GM23338 (cell line): ENCODE measurements at regions not wholly inside any gene's neighbourhood (a gene's known extent, or its start where the extent isn't known, plus 50 kb on each side); places are given as distances from the start of the nearest gene placed in this dataset.

Experiments used
- ATAC-seq: fragments of 200-7000 bp; cut with Tn5 transposase; 3 replicates; pipeline ENCODE4 v1.9.1; 2020
- DNase-seq: peaks from one replicate; pipeline ENCODE4 v3.0.0-alpha.2; 2015; ENCODE audit warnings: low spot score
- H2AFZ ChIP-seq: fragments of 200-600 bp; sonication (generic); 2 replicates; pipeline ENCODE4 v1.8.0; 2016; ENCODE audit warnings: antibody characterized with exemption, mild to moderate bottlenecking, moderate library complexity
- H3F3A ChIP-seq: fragments of 200-600 bp; sonication (generic); replicated peaks from 2 replicates; pipeline ENCODE4 v1.8.0; 2017; ENCODE audit warnings: antibody characterized with exemption, mixed run types, low read depth
- H3K27ac ChIP-seq: fragments of 200-600 bp; sonication (generic); 2 replicates; pipeline ENCODE4 v1.6.1; 2016; ENCODE audit warnings: low read depth
- H3K27me3 ChIP-seq: fragments of 200-600 bp; sonication (generic); 2 replicates; pipeline ENCODE4 v1.8.0; 2016; ENCODE audit warnings: mild to moderate bottlenecking, mixed run types, moderate library complexity; ENCODE audit not compliant: insufficient read depth
- H3K36me3 ChIP-seq: fragments of 200-600 bp; sonication (generic); 2 replicates; pipeline ENCODE4 v1.8.0; 2016; ENCODE audit warnings: mild to moderate bottlenecking; ENCODE audit not compliant: insufficient read depth
- H3K4me1 ChIP-seq: fragments of 200-600 bp; sonication (generic); 2 replicates; pipeline ENCODE4 v1.8.0; 2016; ENCODE audit warnings: mild to moderate bottlenecking, moderate library complexity; ENCODE audit not compliant: insufficient read depth
- H3K4me2 ChIP-seq: fragments of 200-600 bp; sonication (generic); 2 replicates; pipeline ENCODE4 v1.7.1; 2017; ENCODE audit warnings: mixed run types
- H3K4me3 ChIP-seq: fragments of 200-600 bp; sonication (generic); 2 replicates; pipeline ENCODE4 v1.6.1; 2016; ENCODE audit warnings: mixed run types
- H3K79me2 ChIP-seq: fragments of 200-600 bp; sonication (generic); replicated peaks from 2 replicates; pipeline ENCODE4 v1.8.0; 2017; ENCODE audit warnings: mild to moderate bottlenecking; ENCODE audit not compliant: insufficient read depth
- H3K9me2 ChIP-seq: fragments of 200-600 bp; sonication (generic); 2 replicates; pipeline ENCODE4 v1.8.0; 2017; ENCODE audit not compliant: insufficient read depth
- H4K20me1 ChIP-seq: fragments of 200-600 bp; sonication (generic); replicated peaks from 2 replicates; pipeline ENCODE4 v1.8.0; 2017; ENCODE audit warnings: mild to moderate bottlenecking; ENCODE audit not compliant: insufficient read depth
- H3K27ac Mint-ChIP-seq: 2 replicates; pipeline ENCODE4 v1.8.0; 2020; ENCODE audit warnings: inconsistent platforms, mild to moderate bottlenecking, moderate library complexity, mixed read lengths
- H3K27me3 Mint-ChIP-seq: 3 replicates; pipeline ENCODE4 v1.8.0; 2022; ENCODE audit warnings: low read depth, mild to moderate bottlenecking, moderate library complexity, mixed read lengths, inconsistent platforms; ENCODE audit not compliant: insufficient read depth, poor library complexity
- H3K36me3 Mint-ChIP-seq: 3 replicates; pipeline ENCODE4 v1.8.0; 2021; ENCODE audit warnings: low read depth, mild to moderate bottlenecking, inconsistent platforms, moderate library complexity, mixed read lengths
- H3K4me1 Mint-ChIP-seq: 3 replicates; pipeline ENCODE4 v1.8.0; 2020; ENCODE audit warnings: mild to moderate bottlenecking, inconsistent platforms, mixed read lengths
- H3K4me3 Mint-ChIP-seq: 3 replicates; pipeline ENCODE4 v1.8.0; 2021; ENCODE audit warnings: moderate library complexity, mild to moderate bottlenecking, inconsistent platforms, mixed read lengths
- H3K9me3 Mint-ChIP-seq: 3 replicates; pipeline ENCODE4 v1.8.0; 2020; ENCODE audit warnings: moderate library complexity, mild to moderate bottlenecking, inconsistent platforms, mixed read lengths
- CREB1 ChIP-seq: fragments of 250-450 bp; sonication (Bioruptor Pico); IDR thresholded peaks from 2 replicates; pipeline ENCODE4 v1.5.0; 2020; ENCODE audit warnings: low read depth, mild to moderate bottlenecking, moderate library complexity
- CTCF ChIP-seq, 2 experiments: fragments of 200-600 bp in 1 of 2; sonication (generic) in 1 of 2; conservative IDR thresholded peaks; 2 replicates each; pipeline versions ENCODE4 v1.5.1 to v1.6.1; 2016 to 2017; ENCODE audit warnings: antibody characterized with exemption in 2 of 2, low read depth in 2 of 2, mild to moderate bottlenecking in 2 of 2, moderate library complexity in 1 of 2
- ETS1 ChIP-seq: IDR thresholded peaks from 2 replicates; pipeline ENCODE4 v1.6.1; 2016; ENCODE audit warnings: antibody characterized with exemption
- EZH2 ChIP-seq: fragments of 200-600 bp; sonication (generic); IDR thresholded peaks from one replicate; pipeline ENCODE4 v1.8.0; 2017; ENCODE audit warnings: antibody characterized with exemption, mild to moderate bottlenecking, low read depth; ENCODE audit not compliant: unreplicated experiment
- EZH2phosphoT487 ChIP-seq: fragments of 200-600 bp; sonication (generic); IDR thresholded peaks from one replicate; pipeline ENCODE4 v1.8.1; 2018; ENCODE audit warnings: antibody characterized with exemption; ENCODE audit not compliant: unreplicated experiment
- JUNB ChIP-seq: IDR thresholded peaks from one replicate; pipeline ENCODE4 v1.6.1; 2016; ENCODE audit warnings: antibody characterized with exemption; ENCODE audit not compliant: unreplicated experiment
- POLR2AphosphoS5 ChIP-seq: IDR thresholded peaks from 2 replicates; pipeline ENCODE4 v1.6.1; 2016; ENCODE audit warnings: antibody characterized with exemption, low read depth
- REST ChIP-seq: IDR thresholded peaks from one replicate; pipeline ENCODE4 v1.6.1; 2018; ENCODE audit warnings: antibody characterized with exemption; ENCODE audit not compliant: unreplicated experiment
- STAT1 ChIP-seq: IDR thresholded peaks from one replicate; pipeline ENCODE4 v1.6.1; 2016; ENCODE audit warnings: antibody characterized with exemption; ENCODE audit not compliant: unreplicated experiment
- ZNF114 ChIP-seq: fragments of 250-450 bp; sonication (Bioruptor Pico); IDR thresholded peaks from 2 replicates; pipeline ENCODE4 v1.5.0; 2020; ENCODE audit warnings: mild to moderate bottlenecking, moderate library complexity
- ZNF331 ChIP-seq: fragments of 250-450 bp; sonication (Bioruptor Pico); IDR thresholded peaks from 2 replicates; pipeline ENCODE4 v1.5.0; 2020; ENCODE audit warnings: low read depth, mild to moderate bottlenecking, moderate library complexity
- ZNF462 ChIP-seq: fragments of 250-450 bp; sonication (Bioruptor Pico); IDR thresholded peaks from 2 replicates; pipeline ENCODE4 v1.5.0; 2020; ENCODE audit warnings: mild to moderate bottlenecking, moderate library complexity

DNA sequence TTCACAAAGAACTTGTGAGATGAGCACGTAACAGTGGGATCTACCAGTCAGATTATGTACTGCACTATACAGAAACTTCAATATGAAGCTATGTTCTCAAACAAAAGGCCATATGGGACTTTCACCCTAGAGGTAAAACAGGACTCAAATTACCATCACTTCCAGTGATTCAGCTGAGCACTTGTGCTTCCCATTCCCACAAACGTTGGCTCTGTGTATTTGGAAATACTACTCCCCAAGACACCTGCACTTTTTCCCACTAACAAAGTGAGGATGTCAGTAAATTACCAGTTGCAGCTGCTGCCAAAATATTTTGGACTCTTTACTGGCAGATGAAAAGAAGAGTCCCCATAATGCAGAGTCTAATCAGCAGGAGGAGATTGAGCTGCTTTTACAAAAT lies 1570.1 kb downstream of the SI start (continued):
- TF ChIP-seq ETS1: no peak
- no peak for TF ChIP-seq CTCF (conservative IDR thresholded peaks at IDR 0.05; ENCODE audit: low read depth in 2 of 2)

DNA sequence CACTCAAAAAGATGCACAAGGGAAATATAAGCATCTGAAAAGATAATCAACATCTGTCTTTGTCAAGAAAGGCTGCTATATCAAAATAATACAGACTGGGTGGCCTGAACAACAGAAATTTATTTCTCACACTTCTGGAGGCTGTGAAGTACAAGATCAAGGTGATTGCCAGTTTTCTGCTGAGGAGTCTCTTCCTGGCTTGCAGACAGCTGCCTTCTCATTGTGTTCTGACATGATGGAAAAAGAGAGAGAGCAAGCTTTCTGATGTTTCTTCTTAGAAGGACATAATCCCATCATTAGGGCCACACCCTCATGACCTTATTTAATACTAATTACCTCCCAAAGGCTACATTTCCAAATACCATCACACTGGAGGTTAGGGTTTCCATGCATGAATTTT lies 1573.3 kb downstream of the SI start:
- Mint-ChIP-seq H3K27ac (no peak overlapping the region), H3K36me3 (no peaks in the 10 kb centered on the region), H3K4me3 (no peak overlapping the region), H3K9me3 (peaks cover under 1% of the 10 kb centered on the region; the same call in 1 of the 3 replicates), H3K4me1 (no peaks in the 10 kb centered on the region), H3K27me3 (peaks cover 5% of the 10 kb centered on the region)
- H3K4me3 ChIP-seq: no peak overlapping the region
- H4K20me1 ChIP-seq: no peaks in the 10 kb centered on the region
- no peak for DNase-seq
- no peak overlapping the region for H3K4me2 ChIP-seq
- H3K79me2 ChIP-seq: no peaks in the 10 kb centered on the region
- H2AFZ ChIP-seq: no peak overlapping the region
- no peaks in the 10 kb centered on the region for H3F3A ChIP-seq
- no peak overlapping the region for H3K27ac ChIP-seq
- H3K36me3 ChIP-seq: no peaks in the 10 kb centered on the region
- no peaks in the 10 kb centered on the region for H3K4me1 ChIP-seq
- H3K27me3 ChIP-seq: no peaks in the 10 kb centered on the region
- ATAC-seq: no peak
- no peaks in the 10 kb centered on the region for H3K9me2 ChIP-seq
- TF ChIP-seq EZH2phosphoT487 (no peak), STAT1 (no peak), REST (no peak), CREB1 (CRISPR knock-in tag) (no peak), JUNB (no peak), POLR2AphosphoS5 (no peak), ZNF114 (CRISPR knock-in tag) (no peak), EZH2 (no peak), ZNF331 (CRISPR knock-in tag) (no peak), ZNF462 (CRISPR knock-in tag) (no peak), ETS1 (no peak)
